Cardiac muscle cell (in vitro differentiated cells and primary cell): ENCODE measurements at regions not wholly inside any gene's neighbourhood (a gene's known extent, or its start where the extent isn't known, plus 50 kb on each side); places are given as distances from the start of the nearest gene placed in this dataset.

Experiments used
- DNase-seq, 2 donors: peaks; one replicate each; pipeline versions ENCODE4 v3.0.0 to v3.0.0-alpha.2; 2010 to 2017; ENCODE audit warnings: low read depth in 1 of 2, low spot score in 1 of 2
- H3K27ac ChIP-seq: fragments of 200-600 bp; sonication (generic); 2 replicates; pipeline ENCODE4 v1.5.1; 2016
- H3K27me3 ChIP-seq: fragments of 200-600 bp; sonication (generic); 2 replicates; pipeline ENCODE4 v1.6.0; 2016; ENCODE audit warnings: control low read depth
- H3K36me3 ChIP-seq: fragments of 200-600 bp; sonication (generic); 2 replicates; pipeline ENCODE4 v1.5.1; 2016; ENCODE audit warnings: control low read depth
- H3K4me1 ChIP-seq: fragments of 200-600 bp; sonication (generic); 2 replicates; pipeline ENCODE4 v1.8.1; 2017; ENCODE audit warnings: low read depth, mild to moderate bottlenecking, mixed run types
- H3K4me3 ChIP-seq: fragments of 200-600 bp; sonication (generic); 2 replicates; pipeline ENCODE4 v1.5.1; 2016; ENCODE audit warnings: mild to moderate bottlenecking
- H3K9me3 ChIP-seq: fragments of 200-600 bp; sonication (generic); 2 replicates; pipeline ENCODE4 v1.5.1; 2017; ENCODE audit warnings: low read depth, mild to moderate bottlenecking, control low read depth
- CTCF ChIP-seq: IDR thresholded peaks from 2 replicates; pipeline ENCODE4 v1.5.1; 2012; ENCODE audit warnings: low read depth, mild to moderate bottlenecking, low read length

DNA sequence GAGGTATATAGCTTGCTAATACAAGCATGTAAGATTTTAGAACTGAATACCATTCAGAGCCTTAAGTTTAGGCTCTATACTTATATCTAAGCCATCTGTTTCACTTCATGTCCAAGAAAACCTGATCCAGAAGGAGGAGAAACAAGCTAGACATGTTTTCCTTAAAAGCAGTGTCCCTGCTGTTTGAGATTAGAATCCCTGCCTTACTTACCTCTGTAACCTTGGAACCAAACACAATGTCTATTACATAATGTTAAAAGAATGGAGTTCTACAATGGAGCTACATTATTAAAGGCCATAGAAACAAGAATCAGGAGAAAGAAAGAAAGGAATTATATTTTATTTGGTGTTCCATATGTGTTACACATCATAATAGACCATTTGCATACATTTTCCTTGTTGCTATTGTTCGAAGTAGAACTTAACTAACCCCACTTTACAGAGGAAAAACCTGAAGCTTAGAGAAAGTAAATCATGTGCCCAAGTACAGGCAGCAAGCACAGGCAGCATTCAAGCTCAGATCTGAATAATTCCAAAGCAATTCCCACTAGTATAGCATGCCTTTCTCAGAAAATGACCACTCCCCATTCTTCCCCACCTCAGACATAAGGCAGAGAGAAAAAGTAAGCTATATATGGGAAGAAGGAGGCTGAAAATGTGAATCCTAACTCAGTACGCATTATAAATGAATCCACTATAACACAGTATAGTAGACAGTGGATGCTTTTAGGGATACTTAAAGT, 380.1 kb upstream of the SPAG17 start:
- Histone ChIP-seq H3K4me3 (no peak overlapping the region), H3K36me3 (no peaks in the 10 kb centered on the region), H3K4me1 (no peaks in the 10 kb centered on the region), H3K27me3 (no peaks in the 10 kb centered on the region), H3K27ac (no peak overlapping the region), H3K9me3 (no peaks in the 10 kb centered on the region)
- no peak for DNase-seq
- no peak for TF ChIP-seq CTCF

GRCh38 chr1:118563981-118564951, 379.2 kb upstream of the SPAG17 start:
- H3K4me3 ChIP-seq, result no peak overlapping the region
- TF ChIP-seq CTCF, result no peak
- H3K36me3 ChIP-seq, result no peaks in the 10 kb centered on the region
- H3K4me1 ChIP-seq, result no peaks in the 10 kb centered on the region
- H3K9me3 ChIP-seq, result no peaks in the 10 kb centered on the region
- no peak overlapping the region for H3K27ac ChIP-seq
- DNase-seq, result no peak
- no peaks in the 10 kb centered on the region for H3K27me3 ChIP-seq

GRCh38 chr1:118558933-118559332, 373.9 kb upstream of the SPAG17 start:
- Histone ChIP-seq H3K4me3 (no peak overlapping the region), H3K9me3 (no peaks in the 10 kb centered on the region), H3K4me1 (peaks cover 4% of the 10 kb centered on the region), H3K36me3 (no peaks in the 10 kb centered on the region), H3K27me3 (no peaks in the 10 kb centered on the region), H3K27ac (no peak overlapping the region)
- no peak for TF ChIP-seq CTCF
- DNase-seq, result peak in 1 of 2 donors; percentile 42

GRCh38 chr1:118556936-118557335, 371.9 kb upstream of the SPAG17 start:
- no peaks in the 10 kb centered on the region for H3K36me3 ChIP-seq
- H3K4me1 ChIP-seq, result peaks cover 4% of the 10 kb centered on the region
- H3K4me3 ChIP-seq, result no peak overlapping the region
- TF ChIP-seq CTCF, result no peak
- no peaks in the 10 kb centered on the region for H3K27me3 ChIP-seq
- no peak overlapping the region for H3K27ac ChIP-seq
- H3K9me3 ChIP-seq, result no peaks in the 10 kb centered on the region
- no peak for DNase-seq

DNA sequence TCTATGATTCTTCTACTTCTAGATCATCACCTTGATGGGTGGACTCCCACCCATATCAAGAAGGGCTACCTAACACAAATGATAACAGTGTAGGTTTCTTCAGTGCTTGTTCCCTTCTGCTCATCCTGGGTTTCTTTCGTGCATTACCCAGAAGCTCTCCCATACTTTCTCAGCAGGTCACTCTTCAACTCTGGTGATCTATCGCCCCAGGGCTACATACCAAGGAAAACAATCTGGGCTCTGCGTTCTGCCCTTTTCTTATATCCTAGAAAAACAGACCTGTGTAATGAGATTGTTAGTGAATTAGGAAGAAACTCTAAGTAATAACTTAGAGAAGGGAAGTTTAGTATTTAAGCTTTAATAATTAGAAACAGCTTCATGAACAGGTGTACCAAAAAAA, 370.6 kb upstream of the SPAG17 start:
- Histone ChIP-seq H3K9me3 (no peaks in the 10 kb centered on the region), H3K4me3 (no peak overlapping the region), H3K36me3 (no peaks in the 10 kb centered on the region), H3K27me3 (no peaks in the 10 kb centered on the region), H3K4me1 (peaks cover 4% of the 10 kb centered on the region), H3K27ac (no peak overlapping the region)
- no peak for DNase-seq
- TF ChIP-seq CTCF, result no peak
